ENCODE measurements at regions not wholly inside any gene's neighbourhood (a gene's known extent, or its start where the extent isn't known, plus 50 kb on each side); places are given as distances from the start of the nearest gene placed in this dataset.

DNA sequence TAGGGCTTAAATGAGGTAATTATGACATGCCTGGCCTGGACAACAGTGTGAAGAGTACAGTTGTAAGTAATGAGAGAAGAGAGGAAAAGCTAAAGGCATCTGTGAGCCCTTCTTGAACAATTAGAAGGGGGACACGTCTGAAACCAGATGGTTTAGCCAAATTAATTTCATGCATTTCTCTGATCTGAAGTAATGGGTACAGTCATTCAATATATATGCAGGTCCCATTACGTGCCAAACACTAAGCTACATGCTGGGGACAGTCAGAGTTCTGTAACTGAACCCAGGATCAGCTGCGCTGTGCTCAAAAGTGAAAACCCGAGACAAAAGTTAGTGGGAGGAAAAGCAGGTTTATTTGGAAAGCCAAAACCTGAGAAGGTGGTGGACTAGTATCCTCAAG, 207.2 kb upstream of the TMTC1 start:
- H3K4me3 ChIP-seq (ENCODE audit: low read depth, poor library complexity, severe bottlenecking), result no peak overlapping the region
- TF ChIP-seq, protein P1, sequence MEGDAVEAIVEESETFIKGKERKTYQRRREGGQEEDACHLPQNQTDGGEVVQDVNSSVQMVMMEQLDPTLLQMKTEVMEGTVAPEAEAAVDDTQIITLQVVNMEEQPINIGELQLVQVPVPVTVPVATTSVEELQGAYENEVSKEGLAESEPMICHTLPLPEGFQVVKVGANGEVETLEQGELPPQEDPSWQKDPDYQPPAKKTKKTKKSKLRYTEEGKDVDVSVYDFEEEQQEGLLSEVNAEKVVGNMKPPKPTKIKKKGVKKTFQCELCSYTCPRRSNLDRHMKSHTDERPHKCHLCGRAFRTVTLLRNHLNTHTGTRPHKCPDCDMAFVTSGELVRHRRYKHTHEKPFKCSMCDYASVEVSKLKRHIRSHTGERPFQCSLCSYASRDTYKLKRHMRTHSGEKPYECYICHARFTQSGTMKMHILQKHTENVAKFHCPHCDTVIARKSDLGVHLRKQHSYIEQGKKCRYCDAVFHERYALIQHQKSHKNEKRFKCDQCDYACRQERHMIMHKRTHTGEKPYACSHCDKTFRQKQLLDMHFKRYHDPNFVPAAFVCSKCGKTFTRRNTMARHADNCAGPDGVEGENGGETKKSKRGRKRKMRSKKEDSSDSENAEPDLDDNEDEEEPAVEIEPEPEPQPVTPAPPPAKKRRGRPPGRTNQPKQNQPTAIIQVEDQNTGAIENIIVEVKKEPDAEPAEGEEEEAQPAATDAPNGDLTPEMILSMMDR (IDR thresholded peaks at IDR 0.05), result no peak
- no peak for TF ChIP-seq POLR2A (IDR thresholded peaks at IDR 0.05)
- DNase-seq (ENCODE audit: low spot score in 2 of 2), result no peak
- intact Hi-C loops (cut with DNase I; ENCODE audit: low total_unique reads), result no loop called here
- 69 to 74% methylated on average over 4 of the region's 4 CpGs for WGBS, 2 donors

DNA sequence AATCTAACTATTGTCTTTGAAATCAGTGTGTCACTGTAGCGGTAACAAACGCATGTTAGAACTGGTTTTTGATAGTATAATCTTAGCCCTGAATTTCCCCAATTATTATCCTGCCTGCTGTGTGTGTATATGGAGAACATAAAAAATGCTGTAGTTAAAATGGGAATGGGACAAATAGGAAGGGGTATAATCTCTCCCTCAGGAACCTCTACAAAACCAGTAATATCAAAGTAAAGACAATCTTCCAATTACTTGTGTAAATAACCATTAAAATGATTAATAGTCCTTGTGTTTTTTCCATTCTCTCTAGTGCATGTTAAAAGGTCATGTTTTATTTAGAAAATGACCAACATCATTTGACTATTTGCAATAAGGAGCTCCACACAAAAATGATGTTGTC, 200.1 kb upstream of the TMTC1 start:
- no peak for DNase-seq (ENCODE audit: low spot score in 2 of 2)
- WGBS, 2 donors, result 86 to 90% methylated on average over 2 of the region's 2 CpGs
- TF ChIP-seq POLR2A (IDR thresholded peaks at IDR 0.05), result no peak
- TF ChIP-seq, protein P1 (IDR thresholded peaks at IDR 0.05), result no peak
- intact Hi-C loops (cut with DNase I; ENCODE audit: low total_unique reads), result no loop called here
- H3K4me3 ChIP-seq (ENCODE audit: low read depth, poor library complexity, severe bottlenecking), result no peak overlapping the region

DNA sequence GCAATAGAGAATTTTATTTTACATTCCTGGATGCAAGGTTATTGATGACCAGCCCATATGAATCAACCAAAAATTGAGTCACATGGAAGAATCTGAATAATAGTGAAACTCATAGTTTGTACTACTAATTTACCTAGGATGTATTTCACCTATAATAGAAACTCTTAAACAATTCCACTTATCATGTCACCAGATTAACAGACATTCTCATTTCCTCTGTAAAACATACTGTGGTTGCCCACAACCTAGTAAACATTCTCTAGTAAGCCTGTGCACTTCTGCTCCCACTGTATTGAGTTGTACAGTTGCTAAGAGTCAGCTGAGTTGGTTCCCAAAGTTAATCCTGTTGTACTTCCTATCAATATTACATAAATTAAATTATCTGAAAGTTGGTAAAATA, 196.6 kb upstream of the TMTC1 start:
- no peak for DNase-seq (ENCODE audit: low spot score in 2 of 2)
- no peak overlapping the region for H3K4me3 ChIP-seq (ENCODE audit: low read depth, poor library complexity, severe bottlenecking)
- TF ChIP-seq, protein P1 (IDR thresholded peaks at IDR 0.05), result no peak
- TF ChIP-seq POLR2A (IDR thresholded peaks at IDR 0.05), result no peak
- intact Hi-C loops (cut with DNase I; ENCODE audit: low total_unique reads), result no loop called here

DNA sequence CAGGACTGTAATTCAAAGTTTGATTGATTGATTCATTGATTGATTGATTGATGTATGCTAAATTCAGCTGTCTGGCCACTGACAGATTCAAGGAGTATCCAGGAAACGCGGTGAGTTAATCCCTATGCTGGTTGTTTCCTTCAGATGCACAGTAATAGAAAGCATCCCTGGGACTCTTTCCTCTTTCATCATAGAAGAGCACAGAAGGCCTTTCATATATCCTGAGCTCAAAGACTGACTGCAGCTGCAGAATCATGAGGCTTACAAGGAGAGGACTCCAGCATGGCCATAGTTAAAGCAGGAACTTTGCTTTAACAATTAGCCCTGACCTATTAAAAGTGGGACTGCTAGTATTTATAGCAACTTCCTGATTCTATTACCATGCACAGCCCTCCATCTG, 187.7 kb upstream of the TMTC1 start:
- intact Hi-C loops (cut with DNase I; ENCODE audit: low total_unique reads), result no loop called here
- DNase-seq (ENCODE audit: low spot score in 2 of 2), result no peak
- H3K4me3 ChIP-seq (ENCODE audit: low read depth, poor library complexity, severe bottlenecking), result no peak overlapping the region
- 67 to 80% methylated on average over 2 of the region's 2 CpGs for WGBS, 2 donors
- TF ChIP-seq POLR2A (IDR thresholded peaks at IDR 0.05), result no peak
- TF ChIP-seq, protein P1 (IDR thresholded peaks at IDR 0.05), result no peak

DNA sequence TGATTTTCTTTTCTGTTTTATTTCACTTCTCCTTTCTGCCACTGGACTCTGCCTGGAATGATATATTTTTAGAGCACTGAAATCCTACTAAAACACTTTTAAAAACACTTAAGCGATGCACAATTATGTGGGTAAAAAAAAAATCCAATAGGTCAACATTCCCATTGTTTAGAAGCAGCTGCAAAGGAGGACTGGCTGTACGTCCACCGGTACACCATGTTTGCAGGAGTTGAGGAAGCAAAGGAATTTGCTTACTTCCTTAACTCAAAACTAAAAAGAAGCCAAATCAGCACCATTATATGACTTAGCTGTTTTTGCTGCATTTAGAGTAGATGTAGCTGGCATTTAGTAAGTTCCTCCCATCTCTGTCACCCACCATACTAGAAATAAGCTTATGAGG, 186.8 kb upstream of the TMTC1 start:
- H3K4me3 ChIP-seq (ENCODE audit: low read depth, poor library complexity, severe bottlenecking), result no peak overlapping the region
- no peak for DNase-seq (ENCODE audit: low spot score in 2 of 2)
- WGBS, 2 donors, result 71 to 76% methylated on average over 3 of the region's 3 CpGs
- TF ChIP-seq POLR2A (IDR thresholded peaks at IDR 0.05), result no peak
- TF ChIP-seq, protein P1 (IDR thresholded peaks at IDR 0.05), result no peak
- intact Hi-C loops (cut with DNase I; ENCODE audit: low total_unique reads), result no loop called here

DNA sequence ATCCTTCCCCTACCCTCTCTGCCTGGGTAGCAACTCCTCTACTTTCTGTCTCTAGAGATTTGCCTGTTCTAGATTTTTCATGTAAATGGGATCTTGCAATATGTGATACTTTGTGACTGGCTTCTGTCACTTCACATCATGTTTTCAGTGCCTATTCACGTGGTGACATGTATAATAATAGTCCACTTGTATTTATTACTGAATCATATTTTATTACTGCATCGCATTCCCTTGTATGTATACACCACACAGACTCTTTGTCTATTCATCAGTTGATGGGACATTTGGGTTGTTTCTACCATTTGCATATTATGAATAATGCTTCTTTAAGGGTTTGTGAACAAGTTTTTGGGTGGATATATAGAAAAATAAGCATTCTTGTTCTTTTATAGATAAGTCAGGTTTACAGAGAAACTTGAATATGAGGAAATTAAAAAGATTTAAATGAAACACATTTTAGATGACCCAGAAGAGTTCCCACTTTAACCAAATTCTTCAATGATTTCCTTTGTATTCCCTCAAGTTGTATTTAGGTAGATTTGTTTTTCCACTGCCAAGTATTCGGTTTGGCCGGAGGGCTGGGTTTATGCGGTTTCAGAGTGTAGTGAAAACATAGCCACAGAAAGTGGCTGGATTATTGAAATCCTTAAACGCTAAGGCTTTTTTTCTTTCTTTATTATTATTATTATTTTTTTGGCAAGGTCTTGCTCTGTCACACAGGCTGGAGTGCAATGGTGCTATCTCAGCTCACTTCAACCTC, 178.7 kb upstream of the TMTC1 start:
- intact Hi-C loops (cut with DNase I; ENCODE audit: low total_unique reads), result no loop called here
- TF ChIP-seq POLR2A (IDR thresholded peaks at IDR 0.05), result no peak
- TF ChIP-seq, protein P1 (IDR thresholded peaks at IDR 0.05), result no peak
- 77 to 78% methylated on average over 6 of the region's 6 CpGs for WGBS, 2 donors
- no peak for DNase-seq (ENCODE audit: low spot score in 2 of 2)
- H3K4me3 ChIP-seq (ENCODE audit: low read depth, poor library complexity, severe bottlenecking), result no peak overlapping the region
